Common myeloid progenitor, CD34-positive (primary cell): ENCODE measurements at regions not wholly inside any gene's neighbourhood (a gene's known extent, or its start where the extent isn't known, plus 50 kb on each side); places are given as distances from the start of the nearest gene placed in this dataset.

Experiments
- CTCF ChIA-PET: fragments of 350-600 bp; sonication (Branson Sonifier 250); formaldehyde crosslinking; loops from one replicate; lab custom pipeline; 2021; ENCODE audit warnings: antibody characterized with exemption; lab: Charles Lee
- POLR2A ChIA-PET: fragments of 350-600 bp; sonication (Branson Sonifier 250); formaldehyde crosslinking; loops from one replicate; lab custom pipeline; 2021; ENCODE audit warnings: antibody characterized with exemption; lab: Charles Lee
- DNase-seq, 3 donors: peaks; one replicate each; pipeline versions ENCODE4 v3.0.0 to v3.0.0-alpha.2; 2013
- H3K27ac ChIP-seq, 2 experiments: 1 replicate in 1 of 2; 2 replicates in 1 of 2; pipeline ENCODE4 v1.7.0; 2013; ENCODE audit warnings: inconsistent platforms in 2 of 2, low read length in 2 of 2, mild to moderate bottlenecking in 2 of 2, low read depth in 1 of 2, moderate library complexity in 1 of 2; ENCODE audit not compliant: severe bottlenecking in 2 of 2, insufficient read depth in 1 of 2, poor library complexity in 1 of 2
- H3K27me3 ChIP-seq, 5 experiments: replicated peaks in 2 of 5; 1 replicate in 3 of 5; 2 replicates in 2 of 5; pipeline versions ENCODE4 v1.6.1 to v1.7.0; 2013; ENCODE audit warnings: low read length in 4 of 5, mild to moderate bottlenecking in 2 of 5, moderate library complexity in 2 of 5, inconsistent platforms in 1 of 5; ENCODE audit not compliant: insufficient read depth in 5 of 5, control insufficient read depth in 4 of 5
- H3K36me3 ChIP-seq, 4 experiments: 1 replicate in 2 of 4; 2 replicates in 2 of 4; pipeline versions ENCODE4 v1.6.1 to v1.7.0; 2013; ENCODE audit warnings: low read length in 3 of 4, control low read depth in 1 of 4, mild to moderate bottlenecking in 1 of 4; ENCODE audit not compliant: control insufficient read depth in 4 of 4, insufficient read depth in 4 of 4
- H3K4me1 ChIP-seq, 4 experiments: 1 replicate in 3 of 4; 2 replicates in 1 of 4; pipeline versions ENCODE4 v1.6.1 to v1.7.1; 2013; ENCODE audit warnings: low read length in 3 of 4, mild to moderate bottlenecking in 3 of 4, control low read depth in 1 of 4, inconsistent platforms in 1 of 4, moderate library complexity in 1 of 4; ENCODE audit not compliant: control insufficient read depth in 4 of 4, insufficient read depth in 4 of 4; ENCODE audit errors: control extremely low read depth in 1 of 4
- H3K4me3 ChIP-seq, 7 experiments: 1 replicate in 4 of 7; 2 replicates in 3 of 7; pipeline versions ENCODE4 v1.5.1 to v1.7.0; 2013; ENCODE audit warnings: mild to moderate bottlenecking in 7 of 7, low read length in 6 of 7, moderate library complexity in 6 of 7, inconsistent platforms in 2 of 7, low read depth in 2 of 7, control low read depth in 1 of 7; ENCODE audit not compliant: insufficient read depth in 4 of 7, control insufficient read depth in 1 of 7; ENCODE audit errors: extremely low read depth in 1 of 7
- H3K9me3 ChIP-seq, 5 experiments: 1 replicate in 4 of 5; 2 replicates in 1 of 5; pipeline versions ENCODE4 v1.6.1 to v1.7.1; 2013; ENCODE audit warnings: low read length in 4 of 5, mild to moderate bottlenecking in 2 of 5, inconsistent platforms in 1 of 5, low read depth in 1 of 5, moderate library complexity in 1 of 5; ENCODE audit not compliant: control insufficient read depth in 4 of 5, insufficient read depth in 2 of 5; ENCODE audit errors: control extremely low read depth in 1 of 5
- WGBS: methylation state at CpG from one replicate; pipeline ENCODE4 v1.1.5; 2013; ENCODE audit not compliant: insufficient coverage; 5-methylcytosine and 5-hydroxymethylcytosine counted together

- no peaks in the 10 kb centered on the region for H3K36me3 ChIP-seq
- WGBS, result 75% methylated on average over 1 of the region's 4 CpGs
- no peak overlapping the region for H3K4me3 ChIP-seq
- H3K4me1 ChIP-seq, result peaks cover 8 to 15% (median 15%) of the 10 kb centered on the region in 4 experiments
- H3K27ac ChIP-seq, result no peak overlapping the region
- H3K27me3 ChIP-seq, result no peaks in the 10 kb centered on the region
- ChIA-PET CTCF (no interaction called here), POLR2A (no interaction called here)
- DNase-seq, result no peak
- H3K9me3 ChIP-seq, result no peaks in the 10 kb centered on the region
These were observed 77.4 kb upstream of the SLCO3A1 start for GRCh38 chr15:91776104-91776503.

- Histone ChIP-seq H3K27me3 (no peaks in the 10 kb centered on the region), H3K4me1 (peaks cover 8 to 29% (median 23%) of the 10 kb centered on the region in 4 experiments), H3K4me3 (peak overlapping the region in 1 of 7 experiments; percentile 28), H3K27ac (no peak overlapping the region), H3K36me3 (no peaks in the 10 kb centered on the region), H3K9me3 (no peaks in the 10 kb centered on the region)
- POLR2A ChIA-PET, result interaction anchor here (1.1 kb wide), 1 partner anchor 12 kb away, joined by 3 read pairs; no protein-coding TSS in a partner anchor
- 85% methylated on average over 4 of the region's 5 CpGs for WGBS
- no peak for DNase-seq
- CTCF ChIA-PET, result no interaction called here
These were observed 73.5 kb upstream of the SLCO3A1 start for GRCh38 chr15:91779960-91780359.

DNA sequence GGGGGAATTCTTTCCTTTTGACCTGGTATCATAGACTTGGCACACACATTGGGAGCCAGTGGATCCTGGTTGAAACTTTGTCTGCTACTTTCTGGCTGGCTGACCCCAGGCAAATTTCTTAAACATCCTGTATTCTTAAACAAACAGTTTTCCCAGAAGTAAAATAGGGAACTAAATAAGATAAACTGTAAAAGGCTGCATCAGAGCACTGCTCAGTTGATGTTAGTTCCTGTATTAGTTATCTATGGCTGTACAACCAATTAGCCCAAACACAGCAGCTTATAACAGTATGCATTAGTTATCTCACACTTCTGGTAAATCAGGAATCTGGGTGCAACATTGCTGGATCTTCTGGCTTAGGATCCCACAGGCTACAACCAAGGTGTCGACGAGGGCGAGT lies 73.1 kb upstream of the SLCO3A1 start:
- Histone ChIP-seq H3K9me3 (no peaks in the 10 kb centered on the region), H3K27ac (no peak overlapping the region), H3K36me3 (no peaks in the 10 kb centered on the region), H3K27me3 (no peaks in the 10 kb centered on the region), H3K4me3 (peak overlapping the region in 3 of 7 experiments; percentile 23 to 28 (median 26)), H3K4me1 (peaks cover 8 to 29% (median 23%) of the 10 kb centered on the region in 4 experiments)
- ChIA-PET POLR2A (interaction anchor here (1.1 kb wide), 1 partner anchor 13 kb away, joined by 3 read pairs; no protein-coding TSS in a partner anchor), CTCF (no interaction called here)
- peak in 2 of 3 donors; percentile 40 to 43 for DNase-seq
- 87% methylated on average over 3 of the region's 3 CpGs for WGBS

- no peaks in the 10 kb centered on the region for H3K9me3 ChIP-seq
- no peaks in the 10 kb centered on the region for H3K36me3 ChIP-seq
- ChIA-PET POLR2A (interaction anchor here (0.6 kb wide), 1 partner anchor 792 kb away, joined by 5 read pairs; no protein-coding TSS in a partner anchor), CTCF (interaction anchor here (0.6 to 1.0 kb wide), 3 partner anchors 8 to 623 kb away, joined by 3 to 4 read pairs (median 3); no protein-coding TSS in a partner anchor)
- no peak overlapping the region for H3K27ac ChIP-seq
- no peaks in the 10 kb centered on the region for H3K27me3 ChIP-seq
- H3K4me1 ChIP-seq, result peaks cover 8 to 29% (median 23%) of the 10 kb centered on the region in 4 experiments
- 57% methylated on average over 1 of the region's 6 CpGs for WGBS
- no peak overlapping the region for H3K4me3 ChIP-seq
- no peak for DNase-seq
These were observed 71.3 kb upstream of the SLCO3A1 start for GRCh38 chr15:91782221-91782620.

GRCh38 chr15:91783008-91783407 lies 70.5 kb upstream of the SLCO3A1 start:
- WGBS, result no CpG with 5 or more reads among the region's 3 CpGs
- H3K9me3 ChIP-seq, result no peaks in the 10 kb centered on the region

GRCh38 chr15:91783451-91783850 lies 70.1 kb upstream of the SLCO3A1 start:
- peaks cover 8 to 29% (median 23%) of the 10 kb centered on the region in 4 experiments for H3K4me1 ChIP-seq
- H3K9me3 ChIP-seq, result no peaks in the 10 kb centered on the region
- no peak overlapping the region for H3K4me3 ChIP-seq
- no peak overlapping the region for H3K27ac ChIP-seq
- H3K27me3 ChIP-seq, result no peaks in the 10 kb centered on the region
- CTCF ChIA-PET, result interaction anchor here (1.4 to 2.6 kb wide), 2 partner anchors 78 to 485 kb away, joined by 3 to 8 read pairs; no protein-coding TSS in a partner anchor
- no peaks in the 10 kb centered on the region for H3K36me3 ChIP-seq
- POLR2A ChIA-PET, result no interaction called here
- no peak for DNase-seq

More at GRCh38 chr15:91783008-91783407, 70.5 kb upstream of the SLCO3A1 start:
- H3K27ac ChIP-seq, result no peak overlapping the region
- H3K4me3 ChIP-seq, result no peak overlapping the region
- H3K36me3 ChIP-seq, result no peaks in the 10 kb centered on the region
- ChIA-PET CTCF (interaction anchor here (1.0 to 2.6 kb wide), 3 partner anchors 9 to 485 kb away, joined by 3 to 8 read pairs (median 4); no protein-coding TSS in a partner anchor), POLR2A (no interaction called here)
- no peak for DNase-seq
- no peaks in the 10 kb centered on the region for H3K27me3 ChIP-seq
- H3K4me1 ChIP-seq, result peaks cover 8 to 29% (median 23%) of the 10 kb centered on the region in 4 experiments

- WGBS, result 100% methylated on average over 4 of the region's 4 CpGs
- ChIA-PET POLR2A (no interaction called here), CTCF (interaction anchor here (2.6 kb wide), 1 partner anchor 79 kb away, joined by 8 read pairs; no protein-coding TSS in a partner anchor)
- DNase-seq, result no peak
- Histone ChIP-seq H3K4me3 (no peak overlapping the region), H3K9me3 (no peaks in the 10 kb centered on the region), H3K4me1 (peaks cover 4 to 24% (median 17%) of the 10 kb centered on the region in 4 experiments), H3K36me3 (no peaks in the 10 kb centered on the region), H3K27me3 (no peaks in the 10 kb centered on the region), H3K27ac (no peak overlapping the region)
These were observed 68.4 kb upstream of the SLCO3A1 start for GRCh38 chr15:91784973-91785709.
